Astrocyte of the cerebellum (primary cell): ENCODE measurements at regions not wholly inside any gene's neighbourhood (a gene's known extent, or its start where the extent isn't known, plus 50 kb on each side); places are given as distances from the start of the nearest gene placed in this dataset.
"Not testable (repeated sequence)": the region's sequence is repeated elsewhere in the genome, so short reads cannot be mapped to it uniquely, and the experiment has no call there.

Experiments
- DNase-seq: peaks from one replicate; pipeline ENCODE4 v3.0.0-alpha.2; 2011; ENCODE audit warnings: low read depth
- H3K4me3 ChIP-seq: 2 replicates; pipeline ENCODE4 v1.5.1; 2011; ENCODE audit warnings: mild to moderate bottlenecking, low read depth, low read length, moderate library complexity
- CTCF ChIP-seq: IDR thresholded peaks from 2 replicates; pipeline ENCODE4 v1.5.1; 2012; ENCODE audit warnings: low read length, low read depth, moderate library complexity, mild to moderate bottlenecking; ENCODE audit errors: missing control alignments
- in situ Hi-C: cut with HindIII; loops from 2 replicates; pipeline ENCODE4 v1.10.0; 2017; ENCODE audit warnings: low sequenced_read_pairs

GRCh38 chr3:96646596-96646995, 167.8 kb upstream of the EPHA6 start:
- TF ChIP-seq CTCF, result no peak
- DNase-seq, result no peak
- in situ Hi-C loops, result no loop called here

GRCh38 chr3:96657710-96658109, 156.7 kb upstream of the EPHA6 start:
- H3K4me3 ChIP-seq, result no peak overlapping the region
- no peak for DNase-seq
- no peak for TF ChIP-seq CTCF
- in situ Hi-C loops, result no loop called here

More at GRCh38 chr3:96646596-96646995, 167.8 kb upstream of the EPHA6 start:
- H3K4me3 ChIP-seq, result no peak overlapping the region

DNA sequence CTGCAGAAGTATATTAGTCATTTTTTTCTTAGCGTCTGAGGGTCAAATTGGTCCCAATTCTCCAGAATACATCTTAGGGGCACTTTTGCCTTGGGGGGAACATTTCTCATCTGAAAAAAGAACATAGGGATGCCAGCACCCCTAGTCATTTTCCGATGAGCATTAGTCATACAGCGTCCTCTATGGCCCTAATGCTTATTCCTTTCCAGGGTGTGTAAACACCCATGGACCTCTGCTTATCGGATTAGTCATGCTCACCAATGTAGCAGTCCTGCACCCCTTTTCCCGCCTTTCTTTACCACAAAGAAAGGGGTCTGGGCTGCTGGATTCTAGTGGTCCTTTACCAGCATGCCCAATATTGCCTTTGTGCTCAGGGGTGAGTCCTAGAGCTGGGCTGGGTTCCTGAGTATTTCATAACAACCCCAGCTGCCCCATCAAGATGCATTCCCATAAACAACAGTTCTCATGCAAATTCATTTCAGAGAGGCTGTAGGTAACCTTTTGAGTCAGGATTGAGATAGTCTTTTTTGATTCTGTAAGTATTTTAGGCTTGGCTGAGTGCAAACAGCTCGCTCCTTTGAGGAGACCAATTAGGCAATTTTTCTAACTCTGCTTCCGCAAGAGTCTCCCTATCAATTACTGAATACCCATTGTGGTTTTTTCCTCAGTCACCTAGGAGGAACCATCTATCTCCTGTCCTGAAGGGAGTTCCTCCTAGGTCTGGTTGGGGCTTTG, 142.4 kb upstream of the EPHA6 start:
- in situ Hi-C loops, H3K4me3 ChIP-seq, DNase-seq: not testable (repeated sequence)

GRCh38 chr3:96677156-96677555, 137.2 kb upstream of the EPHA6 start:
- no peak for TF ChIP-seq CTCF
- no peak overlapping the region for H3K4me3 ChIP-seq
- no peak for DNase-seq
- in situ Hi-C loops, result no loop called here

DNA sequence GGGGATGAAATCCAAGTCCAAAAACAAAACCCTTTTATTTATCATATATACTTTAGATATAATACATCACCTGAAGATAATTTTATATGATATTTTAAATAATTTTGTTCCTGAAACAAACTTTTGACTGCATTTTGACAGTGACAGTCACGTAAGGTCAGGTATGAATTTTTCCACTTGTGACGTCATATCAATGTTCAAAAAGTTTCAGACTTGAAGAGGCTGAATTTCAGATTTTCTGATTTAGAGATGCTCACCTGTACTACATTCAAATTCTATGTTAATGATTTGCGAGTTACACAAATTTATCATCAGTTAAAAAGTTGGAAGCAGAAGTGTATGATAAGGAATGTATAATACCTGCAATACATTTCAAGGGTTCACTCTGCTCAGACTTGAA, 136.1 kb upstream of the EPHA6 start:
- no peak for TF ChIP-seq CTCF
- in situ Hi-C loops, result no loop called here
- no peak overlapping the region for H3K4me3 ChIP-seq
- no peak for DNase-seq

DNA sequence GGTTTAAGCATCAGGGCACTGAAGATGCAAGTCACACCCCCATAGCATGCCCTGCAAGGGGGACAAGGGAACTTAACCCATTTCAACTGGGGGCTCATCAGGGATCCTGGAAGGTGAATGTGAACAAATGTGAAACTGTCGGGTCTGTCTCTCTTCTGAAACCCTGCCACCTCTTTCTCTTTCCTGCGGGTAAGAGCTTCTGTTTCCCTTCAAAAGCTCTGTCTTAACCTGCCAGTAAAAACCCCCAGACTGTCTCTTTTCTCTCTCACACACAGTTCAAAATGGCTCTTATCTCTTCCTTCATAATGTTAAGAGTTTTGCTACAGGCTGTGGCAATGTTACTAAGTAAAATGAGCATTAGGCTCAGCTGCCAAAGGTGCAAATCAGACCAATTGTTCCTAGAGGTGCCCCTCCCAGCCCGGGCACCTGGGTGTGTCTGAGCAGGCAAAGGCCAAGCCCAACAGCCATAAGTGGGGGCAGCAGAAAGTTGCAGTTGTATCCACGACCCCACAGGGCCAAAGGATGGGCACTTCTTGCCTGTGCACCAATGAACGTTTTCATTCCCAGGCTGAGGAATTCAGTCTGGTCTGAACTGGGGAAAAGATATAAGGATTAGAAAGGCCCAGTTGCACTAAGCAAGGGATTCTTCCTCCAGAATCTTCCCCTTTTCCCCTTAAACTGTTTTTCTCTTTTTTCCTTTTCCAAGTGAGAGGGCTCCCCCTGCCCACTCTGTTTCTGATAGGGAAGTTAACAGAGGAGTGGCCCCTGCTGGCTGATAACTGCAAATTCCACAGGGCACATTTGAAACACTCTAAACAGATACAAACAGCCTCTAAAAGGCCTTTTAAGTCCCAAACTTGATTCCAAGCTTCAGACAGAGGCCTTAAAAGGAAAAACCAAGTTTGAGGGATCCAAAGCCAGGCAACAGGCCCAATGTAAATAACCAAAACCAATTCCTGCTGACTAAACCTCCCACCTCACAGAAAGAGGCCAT, 113.8 kb upstream of the EPHA6 start:
- peak; percentile 23 for TF ChIP-seq CTCF
- in situ Hi-C loops, result no loop called here
- peak; percentile 13 for DNase-seq
- no peak overlapping the region for H3K4me3 ChIP-seq

- no peak for DNase-seq
- in situ Hi-C loops, result no loop called here
- TF ChIP-seq CTCF, result no peak
- no peak overlapping the region for H3K4me3 ChIP-seq
Observed at GRCh38 chr3:96705895-96706294, 108.5 kb upstream of the EPHA6 start.
